Jurkat, Clone E6-1 (cell line): ENCODE measurements at regions not wholly inside any gene's neighbourhood (a gene's known extent, or its start where the extent isn't known, plus 50 kb on each side); places are given as distances from the start of the nearest gene placed in this dataset.
"Not testable (repeated sequence)": the region's sequence is repeated elsewhere in the genome, so short reads cannot be mapped to it uniquely, and the experiment has no call there.

Experiments
- DNase-seq: peaks from one replicate; pipeline ENCODE4 v3.0.0-alpha.2; 2011; ENCODE audit warnings: low read depth, low spot score
- H3K4me3 ChIP-seq: 2 replicates; pipeline ENCODE4 v1.5.1; 2011; ENCODE audit warnings: mild to moderate bottlenecking, low read length, control low read depth, moderate library complexity

- DNase-seq: no peak
- no peak overlapping the region for H3K4me3 ChIP-seq
Observed at GRCh38 chr2:220767591-220768255, 804.4 kb downstream of the EPHA4 start.

- DNase-seq: no peak
- no peak overlapping the region for H3K4me3 ChIP-seq
Observed at GRCh38 chr2:220775856-220776488, 796.1 kb downstream of the EPHA4 start.

- H3K4me3 ChIP-seq, DNase-seq: not testable (repeated sequence)
Observed at GRCh38 chr2:220779076-220779475, 793.0 kb downstream of the EPHA4 start.

GRCh38 chr2:220779511-220779910 is 792.6 kb downstream of the EPHA4 start:
- no peak for DNase-seq
- no peak overlapping the region for H3K4me3 ChIP-seq

GRCh38 chr2:220779931-220780330 is 792.2 kb downstream of the EPHA4 start:
- no peak overlapping the region for H3K4me3 ChIP-seq
- no peak for DNase-seq

GRCh38 chr2:220781622-220782241 is 790.4 kb downstream of the EPHA4 start:
- DNase-seq: no peak
- no peak overlapping the region for H3K4me3 ChIP-seq

- no peak for DNase-seq
- H3K4me3 ChIP-seq: no peak overlapping the region
Observed at GRCh38 chr2:220782609-220783113, 789.4 kb downstream of the EPHA4 start.

GRCh38 chr2:220783671-220784070 is 788.4 kb downstream of the EPHA4 start:
- no peak for DNase-seq
- H3K4me3 ChIP-seq: no peak overlapping the region

GRCh38 chr2:220785178-220785577 is 786.9 kb downstream of the EPHA4 start:
- no peak overlapping the region for H3K4me3 ChIP-seq
- no peak for DNase-seq

GRCh38 chr2:220786216-220786615 is 785.9 kb downstream of the EPHA4 start:
- DNase-seq: no peak
- H3K4me3 ChIP-seq: no peak overlapping the region

- no peak for DNase-seq
- H3K4me3 ChIP-seq: no peak overlapping the region
Observed at GRCh38 chr2:220787251-220787650, 784.9 kb downstream of the EPHA4 start.

- H3K4me3 ChIP-seq: no peak overlapping the region
- no peak for DNase-seq
Observed at GRCh38 chr2:220789961-220790360, 782.1 kb downstream of the EPHA4 start.

- no peak overlapping the region for H3K4me3 ChIP-seq
- DNase-seq: no peak
Observed at GRCh38 chr2:220795705-220796104, 776.4 kb downstream of the EPHA4 start.

- H3K4me3 ChIP-seq: no peak overlapping the region
- no peak for DNase-seq
Observed at GRCh38 chr2:220811115-220811514, 761.0 kb downstream of the EPHA4 start.

- DNase-seq: no peak
Observed at GRCh38 chr2:220811952-220812570, 760.0 kb downstream of the EPHA4 start.

GRCh38 chr2:220814441-220814840 is 757.7 kb downstream of the EPHA4 start:
- no peak for DNase-seq
- no peak overlapping the region for H3K4me3 ChIP-seq

More at GRCh38 chr2:220811952-220812570, 760.0 kb downstream of the EPHA4 start:
- no peak overlapping the region for H3K4me3 ChIP-seq

- no peak for DNase-seq
- H3K4me3 ChIP-seq: no peak overlapping the region
Observed at GRCh38 chr2:220815698-220816097, 756.4 kb downstream of the EPHA4 start.

GRCh38 chr2:220821683-220822082 is 750.4 kb downstream of the EPHA4 start:
- H3K4me3 ChIP-seq: no peak overlapping the region
- DNase-seq: no peak

GRCh38 chr2:220823590-220823989 is 748.5 kb downstream of the EPHA4 start:
- not testable (repeated sequence) for H3K4me3 ChIP-seq

GRCh38 chr2:220833446-220833845 is 738.7 kb downstream of the EPHA4 start:
- H3K4me3 ChIP-seq: no peak overlapping the region
- DNase-seq: no peak

More at GRCh38 chr2:220823590-220823989, 748.5 kb downstream of the EPHA4 start:
- DNase-seq: not testable (repeated sequence)
